ENCODE measurements at regions not wholly inside any gene's neighbourhood (a gene's known extent, or its start where the extent isn't known, plus 50 kb on each side); places are given as distances from the start of the nearest gene placed in this dataset.

DNA sequence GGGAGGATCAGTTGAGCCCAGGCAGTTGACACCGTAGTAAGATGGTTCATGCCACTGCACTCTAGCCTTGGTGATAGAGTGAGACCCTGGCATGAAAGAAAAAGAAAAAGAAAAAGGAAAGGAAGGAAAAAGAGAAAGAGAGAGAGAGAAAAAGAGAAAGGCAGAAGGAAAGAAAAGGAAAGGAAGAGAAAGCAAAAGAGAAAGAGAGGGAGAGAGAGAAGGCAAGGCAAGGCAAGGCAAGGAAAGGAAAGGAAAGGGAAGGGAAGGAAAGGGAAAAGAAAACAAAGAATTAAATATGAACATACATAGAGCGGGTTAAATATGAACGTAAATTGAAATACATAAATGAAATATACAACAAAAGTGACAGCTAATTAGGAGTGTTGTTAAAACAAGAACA is 167.5 kb upstream of the SETBP1 start:
- TF ChIP-seq CTCF (conservative IDR thresholded peaks at IDR 0.05 in 1 of 2, IDR thresholded peaks at IDR 0.05 in 1 of 2; ENCODE audit: extremely low read depth in 1 of 2, insufficient read depth in 1 of 2, low read depth in 1 of 2, low read length in 2 of 2) (no peak), EZH2 (IDR thresholded peaks at IDR 0.05; ENCODE audit: borderline replicate concordance, low read length) (no peak)

All from mammary epithelial cell (primary cell).